ACC112 (cell line): ENCODE measurements at regions not wholly inside any gene's neighbourhood (a gene's known extent, or its start where the extent isn't known, plus 50 kb on each side); places are given as distances from the start of the nearest gene placed in this dataset.

Source experiments
- H2AFZ ChIP-seq: fragments of 200-600 bp; sonication (generic); one replicate; pipeline ENCODE4 v1.6.0; 2017; ENCODE audit warnings: antibody characterized with exemption, low read length; ENCODE audit not compliant: unreplicated experiment
- H3K27ac ChIP-seq: fragments of 200-600 bp; sonication (generic); 2 replicates; pipeline ENCODE4 v1.5.1; 2014; ENCODE audit warnings: low read depth, mild to moderate bottlenecking, antibody characterized with exemption, low read length, moderate library complexity
- H3K27me3 ChIP-seq: fragments of 200-600 bp; sonication (generic); 2 replicates; pipeline ENCODE4 v1.6.1; 2014; ENCODE audit warnings: mild to moderate bottlenecking, antibody characterized with exemption, low read length, moderate library complexity, mixed read lengths; ENCODE audit not compliant: insufficient read depth
- H3K36me3 ChIP-seq: fragments of 200-600 bp; sonication (generic); 2 replicates; pipeline ENCODE4 v1.6.1; 2016; ENCODE audit warnings: mild to moderate bottlenecking, antibody characterized with exemption, low read length, moderate library complexity, mixed read lengths; ENCODE audit not compliant: insufficient read depth
- H3K4me1 ChIP-seq: fragments of 200-600 bp; sonication (generic); one replicate; pipeline ENCODE4 v1.6.1; 2016; ENCODE audit warnings: low read length, mixed read lengths; ENCODE audit not compliant: insufficient read depth, unreplicated experiment, control insufficient read depth
- H3K4me3 ChIP-seq: fragments of 200-600 bp; sonication (generic); 2 replicates; pipeline ENCODE4 v1.5.1; 2014; ENCODE audit warnings: mild to moderate bottlenecking, low read depth, low read length
- H3K79me2 ChIP-seq: fragments of 200-600 bp; sonication (generic); one replicate; pipeline ENCODE4 v1.6.0; 2016; ENCODE audit warnings: low read length; ENCODE audit not compliant: control insufficient read depth, unreplicated experiment, insufficient read depth

GRCh38 chr10:78746155-78746763, 322.5 kb upstream of the ZMIZ1 start:
- Histone ChIP-seq H3K4me1 (no peaks in the 10 kb centered on the region), H3K4me3 (no peak overlapping the region), H3K79me2 (no peaks in the 10 kb centered on the region), H3K27ac (no peak overlapping the region), H3K27me3 (peaks cover 48% of the 10 kb centered on the region), H3K36me3 (no peaks in the 10 kb centered on the region), H2AFZ (no peak overlapping the region)

GRCh38 chr10:78747401-78748234, 321.1 kb upstream of the ZMIZ1 start:
- peaks cover 42% of the 10 kb centered on the region for H3K27me3 ChIP-seq
- H3K36me3 ChIP-seq: no peaks in the 10 kb centered on the region
- H3K4me3 ChIP-seq: no peak overlapping the region
- peaks cover 5% of the 10 kb centered on the region for H3K4me1 ChIP-seq
- no peaks in the 10 kb centered on the region for H3K79me2 ChIP-seq
- H2AFZ ChIP-seq: no peak overlapping the region
- no peak overlapping the region for H3K27ac ChIP-seq

DNA sequence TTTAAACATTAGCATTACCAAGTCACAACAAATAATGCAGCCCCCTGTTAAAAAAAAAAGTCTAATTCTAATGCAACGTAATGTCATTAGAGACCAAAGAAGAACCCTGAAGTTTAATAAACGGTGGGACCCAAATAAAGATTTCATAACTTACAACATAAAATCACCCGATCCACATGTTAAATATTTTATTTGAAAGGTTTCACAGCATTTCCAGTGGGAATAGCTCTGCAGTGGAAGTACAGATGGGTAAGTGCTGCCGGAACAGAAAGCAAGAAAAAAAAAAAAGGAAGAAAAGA, 320.6 kb upstream of the ZMIZ1 start:
- H3K4me1 ChIP-seq: peaks cover 5% of the 10 kb centered on the region
- no peaks in the 10 kb centered on the region for H3K79me2 ChIP-seq
- no peak overlapping the region for H2AFZ ChIP-seq
- H3K27me3 ChIP-seq: peaks cover 42% of the 10 kb centered on the region
- H3K36me3 ChIP-seq: no peaks in the 10 kb centered on the region
- H3K27ac ChIP-seq: no peak overlapping the region
- H3K4me3 ChIP-seq: no peak overlapping the region

DNA sequence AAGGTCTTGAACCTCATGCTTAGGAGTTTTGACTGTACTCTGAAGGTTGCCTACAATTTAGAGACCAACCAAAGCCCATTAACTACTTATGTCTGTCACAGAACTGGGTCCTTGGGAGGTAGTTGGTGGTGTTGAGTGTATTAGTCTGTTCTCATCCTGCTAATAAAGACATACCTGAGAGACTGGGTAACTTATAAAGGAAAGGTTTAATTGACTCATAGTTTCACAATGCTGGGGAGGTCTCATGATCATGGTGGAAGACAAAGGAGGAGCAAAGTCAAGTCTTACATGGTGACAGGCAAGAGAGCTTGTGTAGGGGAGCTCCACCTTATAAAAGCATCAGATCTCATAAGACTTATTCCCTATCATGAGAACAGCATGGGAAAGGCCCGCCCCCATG, 319.6 kb upstream of the ZMIZ1 start:
- Histone ChIP-seq H3K79me2 (no peaks in the 10 kb centered on the region), H2AFZ (no peak overlapping the region), H3K27ac (no peak overlapping the region), H3K4me1 (peaks cover 5% of the 10 kb centered on the region), H3K27me3 (peaks cover 40% of the 10 kb centered on the region), H3K36me3 (no peaks in the 10 kb centered on the region), H3K4me3 (no peak overlapping the region)

GRCh38 chr10:78749898-78750297, 318.9 kb upstream of the ZMIZ1 start:
- peaks cover 8% of the 10 kb centered on the region for H3K4me1 ChIP-seq
- no peak overlapping the region for H3K4me3 ChIP-seq

DNA sequence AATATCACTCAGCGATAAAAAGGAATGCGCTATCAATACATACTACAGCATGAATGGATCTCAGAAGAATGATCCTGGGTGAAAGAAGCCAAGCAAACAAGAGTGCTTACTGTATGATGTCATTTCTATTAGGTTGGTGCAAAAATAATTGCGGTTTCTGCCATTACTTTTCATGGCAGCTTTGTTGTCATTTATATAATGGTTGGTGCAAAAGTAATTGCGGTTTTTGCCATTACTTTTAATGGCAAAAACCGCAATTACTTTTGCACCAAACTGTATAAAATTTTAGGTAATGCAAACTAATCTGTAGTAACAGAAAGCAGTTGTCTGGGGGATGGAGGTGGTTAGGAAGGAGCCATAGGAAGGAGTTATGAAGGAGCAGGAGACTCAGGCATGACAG, 318.3 kb upstream of the ZMIZ1 start:
- H3K79me2 ChIP-seq: no peaks in the 10 kb centered on the region
- no peak overlapping the region for H3K27ac ChIP-seq
- peaks cover 36% of the 10 kb centered on the region for H3K27me3 ChIP-seq
- H3K36me3 ChIP-seq: no peaks in the 10 kb centered on the region
- no peak overlapping the region for H2AFZ ChIP-seq
- peaks cover 8% of the 10 kb centered on the region for H3K4me1 ChIP-seq
- no peak overlapping the region for H3K4me3 ChIP-seq

More at GRCh38 chr10:78749898-78750297, 318.9 kb upstream of the ZMIZ1 start:
- H3K79me2 ChIP-seq: no peaks in the 10 kb centered on the region
- no peak overlapping the region for H3K27ac ChIP-seq
- no peak overlapping the region for H2AFZ ChIP-seq
- peaks cover 37% of the 10 kb centered on the region for H3K27me3 ChIP-seq
- H3K36me3 ChIP-seq: no peaks in the 10 kb centered on the region

- Histone ChIP-seq H3K4me3 (no peak overlapping the region), H3K27ac (no peak overlapping the region), H3K79me2 (no peaks in the 10 kb centered on the region), H3K4me1 (peaks cover 16% of the 10 kb centered on the region), H2AFZ (no peak overlapping the region), H3K36me3 (no peaks in the 10 kb centered on the region), H3K27me3 (peaks cover 25% of the 10 kb centered on the region; the same call in 1 of the 2 replicates)
Measured at GRCh38 chr10:78751716-78752115, 317.1 kb upstream of the ZMIZ1 start.

DNA sequence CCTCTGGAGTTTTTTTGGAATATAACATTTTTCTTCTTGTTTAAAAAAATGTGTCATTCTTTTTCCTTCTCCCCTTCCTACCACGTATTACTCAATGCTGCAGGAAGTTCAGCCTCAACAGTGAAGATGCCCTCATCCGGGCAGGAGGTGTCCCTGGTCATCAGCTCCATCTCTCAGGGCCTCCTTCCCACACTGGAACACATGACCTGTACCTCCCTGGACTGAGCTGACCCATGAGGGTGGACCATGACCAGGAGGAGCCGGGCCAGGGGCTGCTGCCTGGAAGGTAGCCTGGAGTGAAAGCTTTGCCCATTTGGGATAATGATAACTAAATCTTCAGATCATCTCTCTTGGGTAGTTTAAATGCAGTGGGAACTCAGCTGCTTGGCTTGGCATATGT, 316.5 kb upstream of the ZMIZ1 start:
- Histone ChIP-seq H2AFZ (no peak overlapping the region), H3K27me3 (peaks cover 25% of the 10 kb centered on the region; the same call in 1 of the 2 replicates), H3K4me3 (no peak overlapping the region), H3K4me1 (peaks cover 19% of the 10 kb centered on the region), H3K36me3 (no peaks in the 10 kb centered on the region), H3K79me2 (no peaks in the 10 kb centered on the region), H3K27ac (no peak overlapping the region)

GRCh38 chr10:78752708-78753107, 316.1 kb upstream of the ZMIZ1 start:
- Histone ChIP-seq H2AFZ (no peak overlapping the region), H3K27ac (no peak overlapping the region)

GRCh38 chr10:78754269-78755062, 314.3 kb upstream of the ZMIZ1 start:
- Histone ChIP-seq H3K79me2 (no peaks in the 10 kb centered on the region), H2AFZ (no peak overlapping the region), H3K4me1 (peaks cover 29% of the 10 kb centered on the region), H3K27me3 (peaks cover 9% of the 10 kb centered on the region; the same call in 1 of the 2 replicates), H3K36me3 (no peaks in the 10 kb centered on the region), H3K4me3 (no peak overlapping the region), H3K27ac (no peak overlapping the region)

More at GRCh38 chr10:78752708-78753107, 316.1 kb upstream of the ZMIZ1 start:
- Histone ChIP-seq H3K4me3 (no peak overlapping the region), H3K27me3 (peaks cover 23% of the 10 kb centered on the region; the same call in 1 of the 2 replicates), H3K36me3 (no peaks in the 10 kb centered on the region), H3K4me1 (peaks cover 24% of the 10 kb centered on the region), H3K79me2 (no peaks in the 10 kb centered on the region)
